HCT116 (cell line): ENCODE measurements at regions not wholly inside any gene's neighbourhood (a gene's known extent, or its start where the extent isn't known, plus 50 kb on each side); places are given as distances from the start of the nearest gene placed in this dataset.

Experiments
- ATAC-seq: fragments of 200-7000 bp; cut with Tn5 transposase; 2 replicates; pipeline ENCODE4 v1.9.1; 2020; ENCODE audit warnings: mild to moderate bottlenecking, moderate library complexity
- BruUV-seq: library from RNA; stranded (reverse); fragments of 400-500 nt; replicated peaks from 2 replicates; lab custom pipeline; 2021; lab: Mats Ljungman, UMichigan
- CTCF ChIA-PET: fragments of 300-600 bp; sonication (Branson Sonifier 250); formaldehyde crosslinking; loops from one replicate; lab custom pipeline; 2021; ENCODE audit warnings: antibody characterized with exemption; lab: Charles Lee
- POLR2A ChIA-PET: fragments of 300-600, 350-600 bp; sonication (Branson Sonifier 250); formaldehyde crosslinking; loops from one replicate; lab custom pipeline; 2021; ENCODE audit warnings: antibody characterized with exemption; lab: Charles Lee
- RAD21 ChIA-PET, 2 experiments: fragments of 300-600 bp; sonication (Branson Sonifier 250); formaldehyde crosslinking; loops; one replicate each; lab custom pipeline; 2023; ENCODE audit warnings: low total read pairs in 2 of 2; ENCODE audit not compliant: uncharacterized antibody in 2 of 2, unreplicated experiment in 2 of 2, low non-redundant PET in 1 of 2; lab: Charles Lee
- DNase-seq: peaks from one replicate; pipeline ENCODE4 v3.0.0-alpha.2; 2010; ENCODE audit warnings: low read depth, low spot score
- H2AFZ ChIP-seq: fragments of 200-600 bp; shearing (Covaris generic), sonication (generic); 2 replicates; pipeline ENCODE4 v1.6.1; 2017; ENCODE audit warnings: low read depth, mixed run types, mixed read lengths, antibody characterized with exemption, low read length; ENCODE audit not compliant: poor library complexity, severe bottlenecking
- H3K27ac ChIP-seq: 2 replicates; pipeline ENCODE4 v1.5.1; 2012; ENCODE audit warnings: low read depth, low read length
- H3K27me3 ChIP-seq: fragments of 200-600 bp; sonication (generic); 2 replicates; pipeline ENCODE4 v1.6.1; 2016; ENCODE audit warnings: mixed run types, low read length, mixed read lengths; ENCODE audit not compliant: insufficient read depth
- H3K36me3 ChIP-seq, 2 experiments: fragments of 200-500 bp in 1 of 2; fragments of 200-600 bp in 1 of 2; sonication (Bioruptor generic) in 1 of 2; sonication (generic) in 1 of 2; 2 replicates each; pipeline versions ENCODE4 v1.5.1 to v1.6.1; 2014 to 2016; ENCODE audit warnings: low read length in 2 of 2, inconsistent platforms in 1 of 2, mixed read lengths in 1 of 2, mixed run types in 1 of 2; ENCODE audit not compliant: insufficient read depth in 2 of 2, control insufficient read depth in 1 of 2
- H3K4me1 ChIP-seq, 2 experiments: fragments of 200-600 bp in 1 of 2; sonication (generic) in 1 of 2; 2 replicates each; pipeline versions ENCODE4 v1.5.1 to v1.6.1; 2012 to 2017; ENCODE audit warnings: low read length in 2 of 2, inconsistent platforms in 1 of 2, mild to moderate bottlenecking in 1 of 2, mixed read lengths in 1 of 2, mixed run types in 1 of 2, moderate library complexity in 1 of 2; ENCODE audit not compliant: insufficient read depth in 2 of 2, control insufficient read depth in 1 of 2
- H3K4me2 ChIP-seq: fragments of 200-600 bp; sonication (generic); 2 replicates; pipeline ENCODE4 v1.6.1; 2017; ENCODE audit warnings: mixed run types, low read length, mixed read lengths
- H3K4me3 ChIP-seq, 2 experiments: fragments of 200-600 bp in 1 of 2; sonication (generic) in 1 of 2; replicated peaks in 1 of 2; 2 replicates each; pipeline ENCODE4 v1.5.1; 2011 to 2016; ENCODE audit warnings: low read length in 2 of 2, control low read depth in 1 of 2, low read depth in 1 of 2, mild to moderate bottlenecking in 1 of 2, mixed read lengths in 1 of 2, mixed run types in 1 of 2
- H3K79me2 ChIP-seq: fragments of 200-600 bp; sonication (generic); 2 replicates; pipeline ENCODE4 v1.6.1; 2017; ENCODE audit warnings: mild to moderate bottlenecking, mixed run types, low read length, moderate library complexity, mixed read lengths; ENCODE audit not compliant: insufficient read depth
- H3K9ac ChIP-seq: fragments of 200-600 bp; sonication (generic); 2 replicates; pipeline ENCODE4 v1.6.1; 2016; ENCODE audit warnings: low read length, mixed read lengths
- H3K9me2 ChIP-seq: fragments of 200-600 bp; sonication (generic), shearing (Covaris generic); 2 replicates; pipeline ENCODE4 v1.6.1; 2017; ENCODE audit warnings: mixed run types, mild to moderate bottlenecking, moderate library complexity; ENCODE audit not compliant: insufficient read depth
- H3K9me3 ChIP-seq, 2 experiments: fragments of 200-500 bp in 1 of 2; fragments of 200-600 bp in 1 of 2; sonication (Bioruptor generic) in 1 of 2; sonication (generic) in 1 of 2; 2 replicates each; pipeline ENCODE4 v1.6.1; 2014 to 2017; ENCODE audit warnings: low read length in 2 of 2, mixed read lengths in 2 of 2, inconsistent platforms in 1 of 2, low read depth in 1 of 2, mild to moderate bottlenecking in 1 of 2, mixed run types in 1 of 2, moderate library complexity in 1 of 2; ENCODE audit not compliant: control insufficient read depth in 1 of 2, insufficient read depth in 1 of 2
- H4K20me1 ChIP-seq: fragments of 200-600 bp; sonication (generic), shearing (Covaris generic); 2 replicates; pipeline ENCODE4 v1.6.1; 2017; ENCODE audit warnings: mixed run types, mild to moderate bottlenecking, moderate library complexity; ENCODE audit not compliant: insufficient read depth
- CEBPB ChIP-seq: IDR thresholded peaks from 2 replicates; pipeline ENCODE4 v1.6.1; 2012; ENCODE audit warnings: low read depth
- EGR1 ChIP-seq: IDR thresholded peaks from 2 replicates; pipeline ENCODE4 v1.6.1; 2012; ENCODE audit warnings: low read depth
- ELF1 ChIP-seq: IDR thresholded peaks from 2 replicates; pipeline ENCODE4 v1.6.1; 2012; ENCODE audit warnings: low read depth, borderline replicate concordance
- EZH2phosphoT487 ChIP-seq: fragments of 200-600 bp; IDR thresholded peaks from 2 replicates; pipeline ENCODE4 v1.6.1; 2018; ENCODE audit warnings: antibody characterized with exemption, borderline replicate concordance
- SIN3A ChIP-seq: IDR thresholded peaks from 2 replicates; pipeline ENCODE4 v1.6.1; 2012; ENCODE audit warnings: low read depth
- TCF7L2 ChIP-seq: IDR thresholded peaks from 2 replicates; pipeline ENCODE4 v1.7.0; 2011; ENCODE audit warnings: borderline replicate concordance, inconsistent platforms; ENCODE audit not compliant: insufficient read depth, insufficient read length; ENCODE audit errors: extremely low read depth
- YY1 ChIP-seq: IDR thresholded peaks from 2 replicates; pipeline ENCODE4 v1.6.1; 2011; ENCODE audit warnings: low read length, low read depth, moderate library complexity, mild to moderate bottlenecking; ENCODE audit not compliant: insufficient replicate concordance; ENCODE audit errors: extremely low read depth
- ZFX ChIP-seq: fragments of 450-650 bp; IDR thresholded peaks from 2 replicates; pipeline ENCODE4 v1.6.1; 2017
- ZNF274 ChIP-seq: fragments of 200-500 bp; sonication (Bioruptor generic); IDR thresholded peaks from 2 replicates; pipeline ENCODE4 v1.6.1; 2014; ENCODE audit warnings: mild to moderate bottlenecking, low read depth, low read length, inconsistent platforms
- intact Hi-C: fragments of 100-400 bp; cut with micrococcal nuclease; formaldehyde crosslinking; loops from 2 replicates; pipeline ENCODE4 v1.10.0; 2022
- TF ChIP-seq, protein P1 (sequence below): IDR thresholded peaks from 2 replicates; pipeline ENCODE4 v1.6.1; 2012; ENCODE audit warnings: low read depth
- TF ChIP-seq, protein P2 (sequence below): IDR thresholded peaks from 2 replicates; pipeline ENCODE4 v1.6.1; 2012
- TF ChIP-seq, protein P3 (sequence below): IDR thresholded peaks from 2 replicates; pipeline ENCODE4 v1.6.1; 2012
- TF ChIP-seq, protein P4 (sequence below): IDR thresholded peaks from 2 replicates; pipeline ENCODE4 v1.6.1; 2011; ENCODE audit warnings: mild to moderate bottlenecking, low read length, moderate library complexity; ENCODE audit not compliant: insufficient replicate concordance; ENCODE audit errors: extremely low read depth
- TF ChIP-seq, protein P5 (sequence below), 3 experiments: fragments of 200-600 bp in 1 of 3; sonication (generic) in 1 of 3; IDR thresholded peaks in 2 of 3; conservative IDR thresholded peaks in 1 of 3; 2 replicates each; pipeline ENCODE4 v1.5.1; 2012 to 2017; ENCODE audit warnings: low read depth in 2 of 3, low read length in 2 of 3, antibody characterized with exemption in 1 of 3, borderline replicate concordance in 1 of 3, control low read depth in 1 of 3, mild to moderate bottlenecking in 1 of 3, mixed read lengths in 1 of 3, mixed run types in 1 of 3, moderate library complexity in 1 of 3; ENCODE audit not compliant: insufficient read depth in 1 of 3

DNA sequence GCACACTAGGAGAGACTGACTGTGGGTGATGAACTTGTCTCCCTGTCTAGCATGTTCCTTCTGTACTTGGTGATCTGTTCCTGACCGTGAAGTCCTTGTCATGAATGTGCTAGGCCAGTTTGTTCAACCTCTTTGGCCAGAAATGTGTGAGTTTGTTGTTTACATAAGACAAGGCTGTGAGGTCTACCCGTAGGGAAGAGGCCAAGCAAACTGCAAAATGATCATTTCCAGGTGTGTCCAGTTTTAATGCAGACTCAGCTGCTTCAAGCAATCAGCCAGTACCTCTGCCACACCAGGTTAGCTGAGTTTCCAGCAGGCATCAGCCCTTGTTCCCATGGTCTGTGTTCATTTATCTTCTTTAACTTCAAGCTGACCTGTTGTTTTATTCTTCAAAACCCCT, 440.2 kb downstream of the FUT8 start:
- CTCF ChIA-PET, result no interaction called here
- intact Hi-C loops, result no loop called here

More for the DNA sequence above, 440.2 kb downstream of the FUT8 start:
- H3K27ac ChIP-seq, result no peak overlapping the region
- ATAC-seq, result no peak
- H3K36me3 ChIP-seq, result no peaks in the 10 kb centered on the region
- H3K27me3 ChIP-seq, result no peaks in the 10 kb centered on the region
- no peak overlapping the region for H3K4me2 ChIP-seq
- TF ChIP-seq YY1 (no peak), ZNF274 (no peak), TCF7L2 (no peak), EZH2phosphoT487 (no peak), ZFX (no peak), EGR1 (no peak), CEBPB (no peak), ELF1 (no peak), SIN3A (no peak)
- TF ChIP-seq, protein P1, sequence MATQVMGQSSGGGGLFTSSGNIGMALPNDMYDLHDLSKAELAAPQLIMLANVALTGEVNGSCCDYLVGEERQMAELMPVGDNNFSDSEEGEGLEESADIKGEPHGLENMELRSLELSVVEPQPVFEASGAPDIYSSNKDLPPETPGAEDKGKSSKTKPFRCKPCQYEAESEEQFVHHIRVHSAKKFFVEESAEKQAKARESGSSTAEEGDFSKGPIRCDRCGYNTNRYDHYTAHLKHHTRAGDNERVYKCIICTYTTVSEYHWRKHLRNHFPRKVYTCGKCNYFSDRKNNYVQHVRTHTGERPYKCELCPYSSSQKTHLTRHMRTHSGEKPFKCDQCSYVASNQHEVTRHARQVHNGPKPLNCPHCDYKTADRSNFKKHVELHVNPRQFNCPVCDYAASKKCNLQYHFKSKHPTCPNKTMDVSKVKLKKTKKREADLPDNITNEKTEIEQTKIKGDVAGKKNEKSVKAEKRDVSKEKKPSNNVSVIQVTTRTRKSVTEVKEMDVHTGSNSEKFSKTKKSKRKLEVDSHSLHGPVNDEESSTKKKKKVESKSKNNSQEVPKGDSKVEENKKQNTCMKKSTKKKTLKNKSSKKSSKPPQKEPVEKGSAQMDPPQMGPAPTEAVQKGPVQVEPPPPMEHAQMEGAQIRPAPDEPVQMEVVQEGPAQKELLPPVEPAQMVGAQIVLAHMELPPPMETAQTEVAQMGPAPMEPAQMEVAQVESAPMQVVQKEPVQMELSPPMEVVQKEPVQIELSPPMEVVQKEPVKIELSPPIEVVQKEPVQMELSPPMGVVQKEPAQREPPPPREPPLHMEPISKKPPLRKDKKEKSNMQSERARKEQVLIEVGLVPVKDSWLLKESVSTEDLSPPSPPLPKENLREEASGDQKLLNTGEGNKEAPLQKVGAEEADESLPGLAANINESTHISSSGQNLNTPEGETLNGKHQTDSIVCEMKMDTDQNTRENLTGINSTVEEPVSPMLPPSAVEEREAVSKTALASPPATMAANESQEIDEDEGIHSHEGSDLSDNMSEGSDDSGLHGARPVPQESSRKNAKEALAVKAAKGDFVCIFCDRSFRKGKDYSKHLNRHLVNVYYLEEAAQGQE, result no peak
- TF ChIP-seq, protein P2, sequence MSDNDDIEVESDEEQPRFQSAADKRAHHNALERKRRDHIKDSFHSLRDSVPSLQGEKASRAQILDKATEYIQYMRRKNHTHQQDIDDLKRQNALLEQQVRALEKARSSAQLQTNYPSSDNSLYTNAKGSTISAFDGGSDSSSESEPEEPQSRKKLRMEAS, result no peak
- TF ChIP-seq, protein P3, sequence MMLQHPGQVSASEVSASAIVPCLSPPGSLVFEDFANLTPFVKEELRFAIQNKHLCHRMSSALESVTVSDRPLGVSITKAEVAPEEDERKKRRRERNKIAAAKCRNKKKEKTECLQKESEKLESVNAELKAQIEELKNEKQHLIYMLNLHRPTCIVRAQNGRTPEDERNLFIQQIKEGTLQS, result no peak
- TF ChIP-seq, protein P4, sequence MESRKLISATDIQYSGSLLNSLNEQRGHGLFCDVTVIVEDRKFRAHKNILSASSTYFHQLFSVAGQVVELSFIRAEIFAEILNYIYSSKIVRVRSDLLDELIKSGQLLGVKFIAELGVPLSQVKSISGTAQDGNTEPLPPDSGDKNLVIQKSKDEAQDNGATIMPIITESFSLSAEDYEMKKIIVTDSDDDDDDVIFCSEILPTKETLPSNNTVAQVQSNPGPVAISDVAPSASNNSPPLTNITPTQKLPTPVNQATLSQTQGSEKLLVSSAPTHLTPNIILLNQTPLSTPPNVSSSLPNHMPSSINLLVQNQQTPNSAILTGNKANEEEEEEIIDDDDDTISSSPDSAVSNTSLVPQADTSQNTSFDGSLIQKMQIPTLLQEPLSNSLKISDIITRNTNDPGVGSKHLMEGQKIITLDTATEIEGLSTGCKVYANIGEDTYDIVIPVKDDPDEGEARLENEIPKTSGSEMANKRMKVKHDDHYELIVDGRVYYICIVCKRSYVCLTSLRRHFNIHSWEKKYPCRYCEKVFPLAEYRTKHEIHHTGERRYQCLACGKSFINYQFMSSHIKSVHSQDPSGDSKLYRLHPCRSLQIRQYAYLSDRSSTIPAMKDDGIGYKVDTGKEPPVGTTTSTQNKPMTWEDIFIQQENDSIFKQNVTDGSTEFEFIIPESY, result no peak
- TF ChIP-seq, protein P5, sequence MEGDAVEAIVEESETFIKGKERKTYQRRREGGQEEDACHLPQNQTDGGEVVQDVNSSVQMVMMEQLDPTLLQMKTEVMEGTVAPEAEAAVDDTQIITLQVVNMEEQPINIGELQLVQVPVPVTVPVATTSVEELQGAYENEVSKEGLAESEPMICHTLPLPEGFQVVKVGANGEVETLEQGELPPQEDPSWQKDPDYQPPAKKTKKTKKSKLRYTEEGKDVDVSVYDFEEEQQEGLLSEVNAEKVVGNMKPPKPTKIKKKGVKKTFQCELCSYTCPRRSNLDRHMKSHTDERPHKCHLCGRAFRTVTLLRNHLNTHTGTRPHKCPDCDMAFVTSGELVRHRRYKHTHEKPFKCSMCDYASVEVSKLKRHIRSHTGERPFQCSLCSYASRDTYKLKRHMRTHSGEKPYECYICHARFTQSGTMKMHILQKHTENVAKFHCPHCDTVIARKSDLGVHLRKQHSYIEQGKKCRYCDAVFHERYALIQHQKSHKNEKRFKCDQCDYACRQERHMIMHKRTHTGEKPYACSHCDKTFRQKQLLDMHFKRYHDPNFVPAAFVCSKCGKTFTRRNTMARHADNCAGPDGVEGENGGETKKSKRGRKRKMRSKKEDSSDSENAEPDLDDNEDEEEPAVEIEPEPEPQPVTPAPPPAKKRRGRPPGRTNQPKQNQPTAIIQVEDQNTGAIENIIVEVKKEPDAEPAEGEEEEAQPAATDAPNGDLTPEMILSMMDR (IDR thresholded peaks at IDR 0.05 in 2 of 3, conservative IDR thresholded peaks at IDR 0.05 in 1 of 3; ENCODE audit: borderline replicate concordance in 1 of 3, insufficient read depth in 1 of 3, low read depth in 2 of 3, low read length in 2 of 3), result no peak
- no peak overlapping the region for H3K9ac ChIP-seq
- no peak for DNase-seq
- no peaks in the 10 kb centered on the region for H3K9me3 ChIP-seq
- no TSS peak for BruUV-seq
- H2AFZ ChIP-seq, result no peak overlapping the region
- RAD21 ChIA-PET, result no interaction called here
- no peaks in the 10 kb centered on the region for H3K79me2 ChIP-seq
- no peaks in the 10 kb centered on the region for H3K9me2 ChIP-seq
- H3K4me1 ChIP-seq, result no peaks in the 10 kb centered on the region
- POLR2A ChIA-PET, result no interaction called here
- no peak overlapping the region for H3K4me3 ChIP-seq
- H4K20me1 ChIP-seq, result no peaks in the 10 kb centered on the region
